Ishikawa (cell line): ENCODE measurements at regions not wholly inside any gene's neighbourhood (a gene's known extent, or its start where the extent isn't known, plus 50 kb on each side); places are given as distances from the start of the nearest gene placed in this dataset.

Experiments used
- CEBPB ChIP-seq: IDR thresholded peaks from 2 replicates; pipeline ENCODE4 v1.6.1; 2012
- EGR1 ChIP-seq: IDR thresholded peaks from 2 replicates; pipeline ENCODE4 v1.6.1; 2012
- EP300 ChIP-seq: IDR thresholded peaks from 2 replicates; pipeline ENCODE4 v1.6.1; 2012; ENCODE audit warnings: borderline replicate concordance
- RAD21 ChIP-seq: IDR thresholded peaks from 2 replicates; pipeline ENCODE4 v1.6.1; 2012; ENCODE audit warnings: low read depth
- TCF12 ChIP-seq: IDR thresholded peaks from 2 replicates; pipeline ENCODE4 v1.6.1; 2012; ENCODE audit warnings: low read depth
- TEAD4 ChIP-seq: IDR thresholded peaks from 2 replicates; pipeline ENCODE4 v1.6.1; 2012
- YY1 ChIP-seq: IDR thresholded peaks from 2 replicates; pipeline ENCODE4 v1.6.1; 2012; ENCODE audit warnings: low read depth
- ZBTB7A ChIP-seq: IDR thresholded peaks from 2 replicates; pipeline ENCODE4 v1.6.1; 2012; ENCODE audit warnings: low read depth
- TF ChIP-seq, protein P1 (sequence below): IDR thresholded peaks from 2 replicates; pipeline ENCODE4 v1.6.1; 2012; ENCODE audit warnings: low read depth, mild to moderate bottlenecking

DNA sequence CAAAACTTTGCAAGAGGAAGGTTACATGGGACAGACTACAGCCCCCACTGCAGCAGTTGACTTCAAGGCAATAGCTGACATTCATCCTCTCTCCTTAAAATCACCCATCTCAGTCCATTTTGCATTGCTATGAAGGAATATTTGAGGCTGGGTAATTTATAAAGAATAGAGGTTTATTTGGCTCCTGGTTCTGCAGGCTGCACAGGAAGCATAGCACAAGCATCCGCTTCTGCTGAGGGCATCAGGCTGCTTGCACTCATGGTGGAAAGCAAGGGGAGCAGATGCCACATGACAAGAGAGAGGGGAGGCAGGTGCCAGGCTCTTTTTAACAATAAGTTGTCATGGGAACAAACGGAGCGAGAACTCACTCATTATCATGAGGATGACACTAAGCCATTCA is 646.0 kb downstream of the ZEB2 start:
- TF ChIP-seq EGR1: no peak
- TF ChIP-seq TCF12: no peak
- TF ChIP-seq RAD21: no peak
- TF ChIP-seq YY1: no peak
- TF ChIP-seq ZBTB7A: no peak
- TF ChIP-seq EP300: no peak
- TF ChIP-seq TEAD4: no peak
- TF ChIP-seq, protein P1, sequence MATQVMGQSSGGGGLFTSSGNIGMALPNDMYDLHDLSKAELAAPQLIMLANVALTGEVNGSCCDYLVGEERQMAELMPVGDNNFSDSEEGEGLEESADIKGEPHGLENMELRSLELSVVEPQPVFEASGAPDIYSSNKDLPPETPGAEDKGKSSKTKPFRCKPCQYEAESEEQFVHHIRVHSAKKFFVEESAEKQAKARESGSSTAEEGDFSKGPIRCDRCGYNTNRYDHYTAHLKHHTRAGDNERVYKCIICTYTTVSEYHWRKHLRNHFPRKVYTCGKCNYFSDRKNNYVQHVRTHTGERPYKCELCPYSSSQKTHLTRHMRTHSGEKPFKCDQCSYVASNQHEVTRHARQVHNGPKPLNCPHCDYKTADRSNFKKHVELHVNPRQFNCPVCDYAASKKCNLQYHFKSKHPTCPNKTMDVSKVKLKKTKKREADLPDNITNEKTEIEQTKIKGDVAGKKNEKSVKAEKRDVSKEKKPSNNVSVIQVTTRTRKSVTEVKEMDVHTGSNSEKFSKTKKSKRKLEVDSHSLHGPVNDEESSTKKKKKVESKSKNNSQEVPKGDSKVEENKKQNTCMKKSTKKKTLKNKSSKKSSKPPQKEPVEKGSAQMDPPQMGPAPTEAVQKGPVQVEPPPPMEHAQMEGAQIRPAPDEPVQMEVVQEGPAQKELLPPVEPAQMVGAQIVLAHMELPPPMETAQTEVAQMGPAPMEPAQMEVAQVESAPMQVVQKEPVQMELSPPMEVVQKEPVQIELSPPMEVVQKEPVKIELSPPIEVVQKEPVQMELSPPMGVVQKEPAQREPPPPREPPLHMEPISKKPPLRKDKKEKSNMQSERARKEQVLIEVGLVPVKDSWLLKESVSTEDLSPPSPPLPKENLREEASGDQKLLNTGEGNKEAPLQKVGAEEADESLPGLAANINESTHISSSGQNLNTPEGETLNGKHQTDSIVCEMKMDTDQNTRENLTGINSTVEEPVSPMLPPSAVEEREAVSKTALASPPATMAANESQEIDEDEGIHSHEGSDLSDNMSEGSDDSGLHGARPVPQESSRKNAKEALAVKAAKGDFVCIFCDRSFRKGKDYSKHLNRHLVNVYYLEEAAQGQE: no peak
- no peak for TF ChIP-seq CEBPB
